Vagina (tissue), 2 donors: ENCODE measurements at regions not wholly inside any gene's neighbourhood (a gene's known extent, or its start where the extent isn't known, plus 50 kb on each side); places are given as distances from the start of the nearest gene placed in this dataset.
"Not testable (repeated sequence)": the region's sequence is repeated elsewhere in the genome, so short reads cannot be mapped to it uniquely, and the experiment has no call there.

Source experiments
- DNase-seq, 2 donors: peaks; one replicate each; pipeline ENCODE4 v3.0.0-alpha.2; 2017; ENCODE audit errors: extremely low spot score in 2 of 2
- H3K27ac ChIP-seq: fragments of 200-600 bp; sonication (generic); one replicate; pipeline ENCODE4 v1.5.1; 2019
- H3K27me3 ChIP-seq: fragments of 200-600 bp; sonication (generic); one replicate; pipeline ENCODE4 v1.5.1; 2019
- H3K36me3 ChIP-seq, 2 donors: fragments of 200-600 bp; sonication (generic); one replicate each; pipeline ENCODE4 v1.5.1; 2017 to 2019
- H3K4me1 ChIP-seq: fragments of 200-600 bp; sonication (generic); one replicate; pipeline ENCODE4 v1.5.1; 2019
- H3K4me3 ChIP-seq, 2 donors: fragments of 200-600 bp; sonication (generic); 1 replicate in 1 of 2; 2 replicates in 1 of 2; pipeline ENCODE4 v1.5.1; 2016 to 2019
- H3K9me3 ChIP-seq: fragments of 200-600 bp; sonication (generic); one replicate; pipeline ENCODE4 v1.5.1; 2019
- POLR2A ChIP-seq, 2 donors: fragments of 450-650 bp; IDR thresholded peaks; one replicate each; pipeline ENCODE4 v1.6.1; 2017; ENCODE audit warnings: antibody characterized with exemption in 2 of 2, mild to moderate bottlenecking in 2 of 2, moderate library complexity in 2 of 2
- POLR2AphosphoS5 ChIP-seq, 2 donors: sonication (generic); formaldehyde crosslinking; IDR thresholded peaks; one replicate each; pipeline ENCODE4 v1.9.0; 2017; ENCODE audit warnings: antibody characterized with exemption in 2 of 2, mild to moderate bottlenecking in 2 of 2, low read depth in 1 of 2; ENCODE audit not compliant: insufficient read depth in 1 of 2
- intact Hi-C: fragments of 100-400 bp; cut with DNase I; formaldehyde crosslinking; loops from one replicate; pipeline ENCODE4 v1.15.1; 2023
- TF ChIP-seq, protein P1 (sequence below), 3 experiments: fragments of 450-650 bp in 2 of 3; fragments of 200-600 bp in 1 of 3; sonication (generic) in 1 of 3; IDR thresholded peaks; one replicate each; pipeline ENCODE4 v1.5.1; 2017 to 2019; ENCODE audit warnings: antibody characterized with exemption in 3 of 3, mild to moderate bottlenecking in 2 of 3, moderate library complexity in 2 of 3

DNA sequence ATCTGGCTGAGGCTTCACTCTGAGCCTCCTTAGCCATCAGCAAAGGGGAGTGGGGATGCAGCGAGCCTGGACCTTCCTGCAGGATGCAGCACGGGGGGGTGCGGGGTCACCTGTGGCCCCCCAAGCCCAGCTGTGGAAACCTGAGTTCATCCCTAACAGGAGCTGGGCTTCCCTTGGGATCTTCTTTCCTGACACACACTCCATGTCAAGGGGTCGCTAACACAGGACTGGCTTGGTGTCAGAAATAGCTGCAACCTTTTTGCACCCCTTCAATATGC lies 174.7 kb downstream of the RTP5 start:
- Histone ChIP-seq H3K4me3 (no peak overlapping the region), H3K36me3 (no peaks in the 10 kb centered on the region), H3K27ac (no peak overlapping the region), H3K9me3 (no peaks in the 10 kb centered on the region), H3K4me1 (no peaks in the 10 kb centered on the region), H3K27me3 (no peaks in the 10 kb centered on the region)
- no peak for DNase-seq
- TF ChIP-seq, protein P1, sequence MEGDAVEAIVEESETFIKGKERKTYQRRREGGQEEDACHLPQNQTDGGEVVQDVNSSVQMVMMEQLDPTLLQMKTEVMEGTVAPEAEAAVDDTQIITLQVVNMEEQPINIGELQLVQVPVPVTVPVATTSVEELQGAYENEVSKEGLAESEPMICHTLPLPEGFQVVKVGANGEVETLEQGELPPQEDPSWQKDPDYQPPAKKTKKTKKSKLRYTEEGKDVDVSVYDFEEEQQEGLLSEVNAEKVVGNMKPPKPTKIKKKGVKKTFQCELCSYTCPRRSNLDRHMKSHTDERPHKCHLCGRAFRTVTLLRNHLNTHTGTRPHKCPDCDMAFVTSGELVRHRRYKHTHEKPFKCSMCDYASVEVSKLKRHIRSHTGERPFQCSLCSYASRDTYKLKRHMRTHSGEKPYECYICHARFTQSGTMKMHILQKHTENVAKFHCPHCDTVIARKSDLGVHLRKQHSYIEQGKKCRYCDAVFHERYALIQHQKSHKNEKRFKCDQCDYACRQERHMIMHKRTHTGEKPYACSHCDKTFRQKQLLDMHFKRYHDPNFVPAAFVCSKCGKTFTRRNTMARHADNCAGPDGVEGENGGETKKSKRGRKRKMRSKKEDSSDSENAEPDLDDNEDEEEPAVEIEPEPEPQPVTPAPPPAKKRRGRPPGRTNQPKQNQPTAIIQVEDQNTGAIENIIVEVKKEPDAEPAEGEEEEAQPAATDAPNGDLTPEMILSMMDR (IDR thresholded peaks at IDR 0.05), result no peak
- TF ChIP-seq POLR2A (IDR thresholded peaks at IDR 0.05), result no peak
- no peak for TF ChIP-seq POLR2AphosphoS5 (IDR thresholded peaks at IDR 0.05; ENCODE audit: insufficient read depth in 1 of 2, low read depth in 1 of 2)
- intact Hi-C loops, result no loop called here

DNA sequence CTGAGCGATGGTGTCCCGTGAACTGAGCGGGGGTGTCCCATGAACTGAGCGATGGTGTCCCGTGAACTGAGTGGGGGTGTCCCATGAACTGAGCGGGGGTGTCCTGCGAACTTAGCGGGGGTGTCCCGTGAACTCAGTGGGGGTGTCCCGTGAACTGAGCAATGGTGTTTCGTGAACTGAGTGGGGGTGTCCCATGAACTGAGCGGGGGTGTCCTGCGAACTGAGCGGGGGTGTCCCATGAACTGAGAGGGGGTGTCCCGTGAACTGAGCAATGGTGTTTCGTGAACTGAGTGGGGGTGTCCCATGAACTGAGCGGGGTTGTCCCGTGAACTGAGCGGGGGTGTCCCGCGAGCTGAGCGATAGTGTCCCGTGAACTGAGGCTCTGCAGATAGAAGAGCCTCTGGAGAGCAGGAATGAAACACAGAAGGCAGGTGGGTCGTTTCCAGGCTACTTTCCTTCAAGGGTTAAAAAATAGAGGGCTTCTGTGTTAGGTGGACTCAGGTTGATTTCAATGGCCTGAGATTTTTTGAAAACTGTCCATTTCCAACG lies 176.1 kb downstream of the RTP5 start:
- H3K36me3 ChIP-seq, intact Hi-C loops, DNase-seq, H3K4me3 ChIP-seq, H3K9me3 ChIP-seq, H3K4me1 ChIP-seq, H3K27ac ChIP-seq, H3K27me3 ChIP-seq: not testable (repeated sequence)

DNA sequence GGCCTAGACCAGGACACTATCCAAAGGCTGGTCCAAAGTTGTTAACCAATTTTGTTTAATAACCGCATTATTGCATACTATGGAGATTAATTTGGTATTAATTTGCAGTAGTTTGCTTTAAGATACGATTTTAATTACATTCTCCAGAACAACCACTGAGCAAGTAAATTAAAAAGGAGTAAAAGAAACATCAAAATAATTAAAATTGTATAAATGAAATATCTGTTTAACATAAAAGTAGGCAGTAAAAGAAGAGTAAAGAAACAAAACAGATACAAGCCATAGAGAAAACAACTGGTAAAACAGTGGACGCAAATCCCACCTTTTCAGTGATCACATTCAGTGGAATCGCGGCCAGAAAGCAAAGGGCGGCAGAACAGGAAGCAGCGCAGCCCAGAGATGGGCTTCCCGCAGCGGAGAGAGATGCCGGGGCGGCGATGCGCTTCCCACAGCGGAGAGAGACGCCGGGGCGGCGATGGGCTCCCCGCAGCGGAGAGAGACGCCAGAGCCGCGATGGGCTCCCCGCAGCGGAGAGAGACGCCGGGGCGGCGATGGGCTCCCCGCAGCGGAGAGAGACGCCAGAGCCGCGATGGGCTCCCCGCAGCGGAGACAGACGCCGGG lies 176.8 kb downstream of the RTP5 start:
- DNase-seq, result no peak

DNA sequence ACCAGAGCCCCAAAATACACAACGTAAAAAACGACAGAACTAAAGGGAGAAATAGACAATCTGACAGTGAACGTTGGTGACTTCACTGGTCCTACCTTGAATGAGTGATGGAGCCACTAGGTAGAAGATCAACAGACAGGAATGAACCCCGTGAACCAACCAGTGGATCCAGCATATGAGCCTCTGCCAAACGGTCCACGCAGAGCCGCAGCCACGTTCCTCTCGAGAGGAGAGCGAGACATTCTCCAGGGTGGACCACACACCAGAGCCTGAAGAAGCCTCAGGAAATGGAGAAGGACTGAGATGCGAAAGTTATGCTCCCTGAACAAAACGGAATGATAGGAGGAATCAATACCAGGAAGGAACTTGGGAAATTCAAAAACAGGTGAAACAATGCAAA lies 178.4 kb downstream of the RTP5 start:
- intact Hi-C loops, result no loop called here
- Histone ChIP-seq H3K4me1 (no peaks in the 10 kb centered on the region), H3K36me3 (no peaks in the 10 kb centered on the region), H3K27me3 (no peaks in the 10 kb centered on the region), H3K27ac (no peak overlapping the region), H3K9me3 (no peaks in the 10 kb centered on the region), H3K4me3 (no peak overlapping the region)
- DNase-seq, result no peak
- TF ChIP-seq, protein P1 (IDR thresholded peaks at IDR 0.05), result no peak
- TF ChIP-seq POLR2AphosphoS5 (IDR thresholded peaks at IDR 0.05; ENCODE audit: insufficient read depth in 1 of 2, low read depth in 1 of 2), result no peak
- TF ChIP-seq POLR2A (IDR thresholded peaks at IDR 0.05), result no peak

More for the DNA sequence above, 176.8 kb downstream of the RTP5 start:
- no peak for TF ChIP-seq POLR2A (IDR thresholded peaks at IDR 0.05)
- TF ChIP-seq, protein P1 (IDR thresholded peaks at IDR 0.05), result no peak
- no peak for TF ChIP-seq POLR2AphosphoS5 (IDR thresholded peaks at IDR 0.05; ENCODE audit: insufficient read depth in 1 of 2, low read depth in 1 of 2)
- intact Hi-C loops, result no loop called here
- no peaks in the 10 kb centered on the region for H3K27me3 ChIP-seq
- H3K9me3 ChIP-seq, result no peaks in the 10 kb centered on the region
- no peak overlapping the region for H3K4me3 ChIP-seq
- H3K36me3 ChIP-seq, result no peaks in the 10 kb centered on the region
- no peak overlapping the region for H3K27ac ChIP-seq
- no peaks in the 10 kb centered on the region for H3K4me1 ChIP-seq

DNA sequence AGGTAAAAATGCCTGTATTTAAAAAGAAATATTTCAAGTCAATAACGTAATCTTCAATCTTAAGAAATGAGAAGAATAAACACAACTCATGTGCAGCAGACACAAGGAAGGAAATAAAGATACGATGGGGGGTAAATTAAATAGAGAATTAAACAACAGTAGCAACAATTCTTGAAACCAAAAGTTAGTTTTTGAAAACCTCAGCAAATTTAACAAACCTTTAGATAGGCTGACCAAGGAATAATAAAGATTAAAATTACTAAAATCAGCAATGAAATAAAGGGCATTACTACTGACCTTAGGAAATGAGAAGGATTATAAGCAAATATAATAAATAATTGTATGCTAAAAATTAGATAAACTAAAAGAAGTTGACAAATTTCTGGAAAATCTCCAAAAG lies 178.9 kb downstream of the RTP5 start:
- intact Hi-C loops, result no loop called here
- DNase-seq, result no peak
- Histone ChIP-seq H3K27ac (no peak overlapping the region), H3K27me3 (no peaks in the 10 kb centered on the region), H3K4me3 (no peak overlapping the region), H3K9me3 (no peaks in the 10 kb centered on the region), H3K4me1 (no peaks in the 10 kb centered on the region), H3K36me3 (no peaks in the 10 kb centered on the region)
- TF ChIP-seq, protein P1 (IDR thresholded peaks at IDR 0.05), result no peak
- TF ChIP-seq POLR2AphosphoS5 (IDR thresholded peaks at IDR 0.05; ENCODE audit: insufficient read depth in 1 of 2, low read depth in 1 of 2) (no peak), POLR2A (IDR thresholded peaks at IDR 0.05) (no peak)

DNA sequence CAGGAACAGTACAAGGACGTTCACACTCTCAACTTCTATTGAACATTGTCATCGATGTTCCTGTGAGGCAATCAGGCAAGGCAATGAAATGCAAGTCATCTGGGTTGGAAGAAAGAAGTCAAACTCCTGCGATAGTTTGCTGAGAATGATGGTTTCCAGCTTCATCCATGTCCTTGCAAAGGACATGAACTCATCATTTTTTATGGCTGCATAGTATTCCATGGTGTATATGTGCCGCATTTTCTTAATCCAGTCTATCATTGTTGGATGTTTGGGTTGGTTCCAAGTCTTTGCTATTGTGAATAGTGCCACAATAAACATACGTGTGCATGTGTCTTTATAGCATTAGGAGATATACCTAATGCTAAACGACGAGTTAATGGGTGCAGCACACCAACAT lies 180.0 kb downstream of the RTP5 start:
- H3K27me3 ChIP-seq, H3K4me3 ChIP-seq, H3K9me3 ChIP-seq, H3K27ac ChIP-seq, DNase-seq, intact Hi-C loops, H3K36me3 ChIP-seq, H3K4me1 ChIP-seq: not testable (repeated sequence)
